ENCODE measurements at regions not wholly inside any gene's neighbourhood (a gene's known extent, or its start where the extent isn't known, plus 50 kb on each side); places are given as distances from the start of the nearest gene placed in this dataset.
"Not testable (repeated sequence)": the region's sequence is repeated elsewhere in the genome, so short reads cannot be mapped to it uniquely, and the experiment has no call there.

GRCh38 chrX:150052226-150052625 lies 113.9 kb upstream of the EOLA2 start:
- no peak for DNase-seq

DNA sequence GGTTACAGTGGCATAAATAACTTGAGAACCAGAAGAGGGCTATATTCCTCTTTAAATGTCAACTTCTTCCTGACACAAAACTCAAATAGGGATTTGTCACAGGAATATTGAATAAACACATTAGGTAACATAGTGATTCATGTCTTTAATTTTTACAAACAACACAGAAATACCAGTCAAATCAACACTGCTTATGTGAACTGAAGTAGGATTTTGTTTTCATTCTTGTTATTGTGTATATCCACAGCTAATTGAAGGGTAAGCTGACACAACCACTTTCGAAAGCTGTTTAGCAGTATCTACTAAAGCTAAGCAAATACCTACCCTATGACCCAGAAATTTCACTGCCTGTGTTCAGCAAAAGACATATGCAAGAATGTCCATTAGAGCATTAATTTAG lies 120.4 kb upstream of the EOLA2 start:
- no peak for DNase-seq

DNA sequence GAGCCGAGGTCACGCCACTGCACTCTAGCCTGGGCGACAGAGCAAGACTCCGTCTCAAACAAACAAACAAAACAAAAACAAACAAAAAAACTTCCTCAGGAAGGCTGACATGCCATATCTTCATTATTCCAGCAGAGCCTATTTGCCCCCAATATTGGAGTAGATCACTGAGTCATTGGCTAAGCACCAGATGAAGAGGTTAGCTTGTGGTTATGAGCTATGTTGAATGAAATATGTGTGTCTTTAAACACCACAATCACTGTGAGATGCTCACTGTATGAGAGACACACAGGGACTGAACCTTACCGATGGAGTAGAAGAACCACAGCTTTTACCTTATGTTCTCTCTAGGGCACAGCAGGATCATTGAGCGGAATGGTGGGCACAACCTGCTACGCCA lies 122.1 kb upstream of the EOLA2 start:
- DNase-seq: no peak

- peak in 2 of 3 donors; percentile 45 to 78 for DNase-seq
Observed at GRCh38 chrX:150062292-150063137, 124.2 kb upstream of the EOLA2 start.

DNA sequence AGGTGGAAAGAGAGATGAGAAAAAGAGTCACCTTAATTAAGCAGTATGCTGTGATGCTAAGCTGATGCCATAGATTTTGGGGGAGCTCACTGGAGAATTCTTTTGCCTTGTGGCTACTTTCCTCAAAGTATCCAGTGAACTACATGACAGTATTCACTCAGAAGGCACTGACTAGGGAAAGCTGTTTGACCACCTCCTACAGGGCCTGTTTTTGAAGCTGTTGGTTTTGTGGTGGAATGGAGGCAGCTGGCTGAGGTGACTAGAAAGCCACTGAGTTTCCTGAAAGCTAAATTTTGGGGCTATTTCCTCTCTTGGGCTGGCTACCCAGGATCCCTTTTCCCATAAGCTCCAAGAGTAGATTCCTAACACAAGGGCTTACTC lies 124.8 kb upstream of the EOLA2 start:
- no peak for DNase-seq

DNA sequence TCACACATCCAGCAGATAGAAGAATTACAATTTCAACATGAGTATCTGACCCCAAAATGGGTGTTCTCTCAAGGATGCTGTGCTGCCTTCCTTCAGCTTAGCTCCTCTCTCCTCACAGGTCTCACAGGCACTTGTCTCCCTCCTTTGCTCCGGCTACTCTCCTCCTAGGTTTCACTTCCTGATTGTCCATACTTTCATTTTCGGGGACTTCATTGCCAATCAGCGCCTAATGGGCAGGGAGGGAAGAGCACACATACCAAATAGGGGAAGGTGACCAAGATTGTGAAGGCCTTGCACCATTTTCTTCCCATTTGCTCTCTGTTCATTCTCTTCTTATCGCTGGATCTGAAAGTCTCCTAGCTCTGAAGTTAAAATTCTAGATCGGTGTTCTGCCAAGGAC lies 125.4 kb upstream of the EOLA2 start:
- no peak for DNase-seq

DNA sequence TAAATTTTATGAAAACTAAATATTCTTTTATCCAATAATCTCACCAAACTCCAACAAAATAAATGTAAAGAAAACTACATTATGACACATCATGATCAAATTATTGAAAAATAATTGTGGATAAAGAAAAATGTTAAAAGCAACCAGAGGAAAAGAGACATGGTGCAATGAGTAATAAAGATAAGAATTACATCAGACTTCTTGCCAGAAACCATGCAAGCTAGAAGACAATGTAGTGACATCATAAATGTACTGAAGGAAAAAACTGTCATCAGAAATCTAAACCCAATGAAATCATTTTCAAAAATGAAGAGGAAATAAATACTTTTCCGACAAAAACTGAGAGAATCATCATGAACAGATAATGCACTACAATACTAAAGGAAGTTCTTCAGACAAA lies 135.9 kb upstream of the EOLA2 start:
- DNase-seq: no peak

- no peak for DNase-seq
Observed at GRCh38 chrX:150080497-150080896, 142.2 kb upstream of the EOLA2 start.

GRCh38 chrX:150081076-150081475 lies 142.8 kb upstream of the EOLA2 start:
- DNase-seq: peak in 2 of 3 donors; percentile 40 to 60

GRCh38 chrX:150084496-150085229 lies 146.4 kb upstream of the EOLA2 start:
- peak; percentile 42 to 73 (median 63) for DNase-seq

GRCh38 chrX:150085881-150086280 lies 147.6 kb upstream of the EOLA2 start:
- no peak for DNase-seq

DNA sequence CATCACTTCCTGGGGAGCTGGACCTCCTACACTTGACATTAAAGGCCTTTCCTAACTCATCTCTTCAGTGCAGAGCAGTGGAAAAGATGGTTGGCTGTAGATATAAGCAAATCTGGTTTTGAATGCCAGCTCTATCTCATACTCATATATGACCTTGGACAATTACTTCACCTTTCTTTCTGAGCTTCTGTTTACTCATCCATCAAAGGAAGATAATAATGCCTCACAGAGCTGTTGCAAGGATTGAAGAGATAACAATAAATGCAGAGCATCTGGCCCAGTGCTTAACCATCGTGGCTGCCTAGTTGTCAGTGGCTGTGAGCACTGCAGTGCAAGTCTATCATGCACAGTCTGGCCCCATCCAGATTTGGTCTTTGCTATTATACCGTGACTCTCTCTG lies 148.1 kb upstream of the EOLA2 start:
- DNase-seq: no peak

GRCh38 chrX:150087612-150088011 lies 149.3 kb upstream of the EOLA2 start:
- no peak for DNase-seq

DNA sequence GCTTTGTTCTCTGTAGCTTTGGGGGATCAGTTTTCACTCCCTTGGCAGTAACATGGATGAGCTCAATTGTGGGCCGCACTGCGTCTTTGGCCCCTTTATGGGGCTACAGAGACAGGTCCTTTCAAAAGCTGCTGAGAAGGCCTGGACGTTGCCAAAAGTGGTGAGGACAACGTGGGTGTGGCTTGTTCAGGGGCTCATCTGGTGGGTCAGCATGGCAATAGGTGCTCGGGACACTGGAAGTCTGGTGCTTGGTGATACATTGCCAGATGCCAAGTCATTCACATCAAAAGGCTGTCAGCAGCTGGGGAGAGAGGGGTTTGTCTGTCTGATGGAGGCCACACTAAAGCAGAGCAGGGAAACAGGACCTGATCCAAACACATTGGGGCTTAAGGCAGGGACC lies 149.8 kb upstream of the EOLA2 start:
- DNase-seq: no peak

DNA sequence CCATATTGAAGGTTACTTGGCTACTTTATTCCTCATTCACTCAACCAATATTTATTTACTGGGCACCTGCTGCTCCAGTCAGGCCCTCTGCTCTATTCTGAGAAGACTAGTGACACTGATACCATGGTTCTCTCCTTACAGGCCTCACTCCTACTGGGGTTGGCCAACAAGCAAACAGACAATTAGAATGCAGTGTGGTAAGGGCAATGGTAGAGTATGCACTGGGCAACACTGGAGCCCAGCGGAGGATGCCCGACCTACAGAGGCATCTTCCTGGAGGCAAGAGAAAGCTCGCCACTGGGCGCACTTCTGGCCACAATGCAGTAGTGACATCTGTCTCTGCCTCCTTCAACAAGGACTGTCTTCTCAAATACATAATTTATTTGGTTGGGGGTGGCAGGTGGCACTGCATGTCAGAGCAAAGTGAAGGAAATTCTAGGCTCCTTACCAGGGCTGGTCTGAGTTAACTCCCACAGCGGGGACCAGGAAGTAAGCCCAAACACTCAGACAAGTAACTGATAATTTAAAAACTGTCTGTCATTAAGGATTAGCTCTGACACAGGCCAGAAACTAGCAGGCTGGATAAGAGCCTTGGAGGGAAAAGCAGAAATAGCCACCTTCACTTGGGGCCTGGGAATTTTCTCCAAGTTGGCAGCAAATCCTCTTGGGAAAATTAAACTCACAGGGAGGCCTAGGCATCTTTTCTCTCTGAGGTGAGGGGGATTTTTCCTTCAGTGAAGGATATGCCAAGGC lies 150.7 kb upstream of the EOLA2 start:
- DNase-seq: no peak

- DNase-seq: not testable (repeated sequence)
Observed at GRCh38 chrX:150091300-150091699, 153.0 kb upstream of the EOLA2 start.

DNA sequence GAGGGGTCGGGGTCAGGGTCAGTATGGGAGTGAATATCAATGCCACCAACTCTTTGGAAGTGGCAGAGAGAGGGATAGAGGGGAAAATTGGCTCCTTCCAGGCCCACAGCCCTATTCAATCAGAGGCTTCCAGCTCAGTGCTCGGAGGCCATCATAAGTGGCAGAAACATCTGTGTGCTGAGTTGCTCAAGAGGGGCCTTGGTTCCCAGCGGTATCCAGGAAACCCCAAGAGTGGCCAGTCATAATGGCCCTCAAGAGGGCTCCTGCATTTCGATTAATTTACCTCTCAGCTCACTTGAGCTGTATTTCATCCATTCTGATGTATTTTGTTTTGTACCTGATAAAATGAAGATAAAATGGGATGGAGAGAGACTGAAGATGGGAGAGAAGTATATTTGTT lies 154.3 kb upstream of the EOLA2 start:
- DNase-seq: no peak

DNA sequence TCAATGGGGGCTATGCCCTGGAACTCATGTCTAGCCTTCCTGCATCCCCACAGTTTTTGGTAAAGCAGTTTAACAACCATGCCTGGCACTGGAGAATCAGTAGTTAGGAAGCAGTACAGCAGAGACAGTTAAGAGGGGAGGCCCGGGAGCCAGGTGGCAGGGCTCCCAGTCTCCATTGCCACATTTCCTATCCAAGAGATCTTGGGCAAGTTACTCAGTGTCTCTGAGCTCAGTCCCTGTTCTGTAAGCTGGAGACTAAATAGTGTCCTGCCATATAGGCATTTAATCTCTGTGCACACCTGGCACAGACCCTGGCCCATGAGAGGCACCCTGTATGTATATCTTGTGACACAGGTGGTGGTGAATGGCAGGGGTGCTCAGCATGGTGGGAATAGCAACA lies 156.1 kb upstream of the EOLA2 start:
- no peak for DNase-seq

DNA sequence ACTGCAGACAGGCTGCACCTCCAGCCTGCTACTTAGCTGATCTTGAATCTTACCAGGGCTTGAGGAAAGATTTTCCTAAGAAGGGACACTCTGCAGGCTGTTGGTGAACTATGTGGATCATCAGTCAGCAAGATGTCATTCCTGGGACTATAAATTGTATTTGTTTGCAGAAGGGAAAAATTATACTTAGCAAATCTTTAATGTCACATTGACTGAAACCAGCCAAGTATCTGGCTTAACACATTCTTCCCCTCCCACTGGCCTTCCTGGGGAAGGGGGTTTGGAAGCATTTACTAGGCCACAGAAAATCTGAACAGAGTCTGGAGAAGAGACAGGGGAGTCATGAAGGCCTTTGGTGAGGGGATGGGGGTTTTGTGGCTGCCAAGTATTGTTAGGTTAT lies 156.7 kb upstream of the EOLA2 start:
- DNase-seq: peak in 1 of 3 donors; percentile 59

- no peak for DNase-seq
Observed at GRCh38 chrX:150099316-150099715, 161.0 kb upstream of the EOLA2 start.

- DNase-seq: no peak
Observed at GRCh38 chrX:150100261-150100660, 162.0 kb upstream of the EOLA2 start.

GRCh38 chrX:150118476-150118875 lies 180.2 kb upstream of the EOLA2 start:
- peak in 2 of 3 donors; percentile 39 to 48 for DNase-seq

DNA sequence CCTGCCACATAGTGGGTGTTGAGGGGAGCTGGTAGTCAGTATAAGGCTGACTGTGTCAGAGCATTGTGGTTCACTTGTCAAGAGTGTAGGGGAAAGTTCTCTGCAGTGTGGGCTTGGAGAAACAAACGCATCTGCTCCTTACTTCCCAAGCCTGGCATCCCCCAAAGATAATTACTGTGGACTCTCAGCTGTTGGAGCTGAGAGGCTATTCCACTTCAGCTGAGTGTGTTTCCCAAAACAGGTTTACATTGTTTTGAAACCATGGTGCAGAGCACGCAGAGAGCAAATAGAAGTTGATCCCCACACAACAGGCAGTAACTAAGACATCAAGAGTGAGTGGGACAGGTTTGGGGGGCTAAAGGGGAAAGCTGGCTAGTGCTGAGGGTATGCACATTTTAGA lies 181.0 kb upstream of the EOLA2 start:
- peak; percentile 35 to 46 (median 36) for DNase-seq
